Neuronal stem cell (in vitro differentiated cells): ENCODE measurements at regions not wholly inside any gene's neighbourhood (a gene's known extent, or its start where the extent isn't known, plus 50 kb on each side); places are given as distances from the start of the nearest gene placed in this dataset.

ENCODE experiments used
- DNase-seq: peaks from one replicate; pipeline ENCODE4 v3.0.0-alpha.2; 2013; ENCODE audit warnings: low spot score
- H2AFZ ChIP-seq: one replicate; pipeline ENCODE4 v1.6.1; 2013; ENCODE audit warnings: mild to moderate bottlenecking, low read length, inconsistent platforms
- H2AK5ac ChIP-seq: 2 replicates; pipeline ENCODE4 v1.6.1; 2013; ENCODE audit warnings: low read depth, mild to moderate bottlenecking, inconsistent platforms, low read length, moderate library complexity, mixed read lengths
- H2BK120ac ChIP-seq: 2 replicates; pipeline ENCODE4 v1.6.1; 2013; ENCODE audit warnings: low read depth, mild to moderate bottlenecking, inconsistent platforms, low read length, moderate library complexity, mixed read lengths
- H2BK12ac ChIP-seq: one replicate; pipeline ENCODE4 v1.6.1; 2013; ENCODE audit warnings: low read length, inconsistent platforms
- H2BK15ac ChIP-seq: 2 replicates; pipeline ENCODE4 v1.6.1; 2013; ENCODE audit warnings: mild to moderate bottlenecking, low read length, inconsistent platforms, mixed read lengths
- H2BK5ac ChIP-seq: one replicate; pipeline ENCODE4 v1.6.1; 2013; ENCODE audit warnings: inconsistent platforms, mild to moderate bottlenecking, low read length, moderate library complexity
- H3K14ac ChIP-seq: one replicate; pipeline ENCODE4 v1.6.1; 2013; ENCODE audit warnings: low read length, inconsistent platforms
- H3K18ac ChIP-seq: 2 replicates; pipeline ENCODE4 v1.6.1; 2013; ENCODE audit warnings: low read length, inconsistent platforms
- H3K23ac ChIP-seq: 2 replicates; pipeline ENCODE4 v1.6.1; 2013; ENCODE audit warnings: low read depth, mild to moderate bottlenecking, mixed read lengths, low read length, inconsistent platforms; ENCODE audit not compliant: poor library complexity
- H3K27ac ChIP-seq: replicated peaks from 3 replicates; pipeline ENCODE4 v1.5.1; 2013; ENCODE audit warnings: low read length, inconsistent platforms
- H3K27me3 ChIP-seq, 3 experiments: 2 replicates each; pipeline ENCODE4 v1.6.1; 2013; ENCODE audit warnings: low read length in 3 of 3, mild to moderate bottlenecking in 2 of 3, inconsistent platforms in 1 of 3, low read depth in 1 of 3, mixed read lengths in 1 of 3, moderate library complexity in 1 of 3; ENCODE audit not compliant: control insufficient read depth in 3 of 3, insufficient read depth in 3 of 3
- H3K36me3 ChIP-seq, 2 donors: replicated peaks in 1 of 2; 2 replicates each; pipeline ENCODE4 v1.6.1; 2013; ENCODE audit warnings: low read length in 2 of 2; ENCODE audit not compliant: control insufficient read depth in 2 of 2, insufficient read depth in 2 of 2
- H3K4ac ChIP-seq: 2 replicates; pipeline ENCODE4 v1.6.1; 2013; ENCODE audit warnings: inconsistent platforms, mild to moderate bottlenecking, low read length, moderate library complexity
- H3K4me1 ChIP-seq, 2 donors: 1 replicate in 1 of 2; 2 replicates in 1 of 2; pipeline ENCODE4 v1.6.1; 2013; ENCODE audit warnings: low read length in 2 of 2, low read depth in 1 of 2; ENCODE audit not compliant: control insufficient read depth in 2 of 2, insufficient read depth in 1 of 2
- H3K4me2 ChIP-seq: one replicate; pipeline ENCODE4 v1.6.1; 2013; ENCODE audit warnings: mild to moderate bottlenecking, low read length, inconsistent platforms; ENCODE audit not compliant: insufficient read depth, poor library complexity, severe bottlenecking
- H3K4me3 ChIP-seq, 2 donors: 2 replicates each; pipeline ENCODE4 v1.5.1; 2013; ENCODE audit warnings: low read length in 2 of 2, mild to moderate bottlenecking in 2 of 2, inconsistent platforms in 1 of 2, moderate library complexity in 1 of 2
- H3K79me1 ChIP-seq: one replicate; pipeline ENCODE4 v1.6.1; 2013; ENCODE audit warnings: low read depth, mild to moderate bottlenecking, inconsistent platforms, low read length, moderate library complexity
- H3K9ac ChIP-seq: one replicate; pipeline ENCODE4 v1.6.1; 2013; ENCODE audit warnings: mild to moderate bottlenecking, low read depth, low read length, inconsistent platforms; ENCODE audit not compliant: poor library complexity
- H3K9me3 ChIP-seq, 2 donors: replicated peaks in 1 of 2; 2 replicates each; pipeline versions ENCODE3 to v1.6.1; 2013; ENCODE audit warnings: low read length in 2 of 2, mild to moderate bottlenecking in 2 of 2, inconsistent platforms in 1 of 2, low read depth in 1 of 2, mixed read lengths in 1 of 2, moderate library complexity in 1 of 2; ENCODE audit not compliant: control insufficient read depth in 2 of 2, insufficient read depth in 1 of 2
- H4K8ac ChIP-seq: one replicate; pipeline ENCODE4 v1.6.1; 2013; ENCODE audit warnings: low read depth, mild to moderate bottlenecking, inconsistent platforms, low read length, moderate library complexity
- H4K91ac ChIP-seq: one replicate; pipeline ENCODE4 v1.6.1; 2013; ENCODE audit warnings: low read length, low read depth, mild to moderate bottlenecking, inconsistent platforms; ENCODE audit not compliant: poor library complexity
- WGBS, 2 donors: extraction: QIAGEN DNeasy Blood & Tissue Kit; methylation state at CpG; one replicate each; pipeline ENCODE4 v1.1.7; 2013; ENCODE audit warnings: missing lambda C conversion rate in 2 of 2, mixed read lengths in 1 of 2; ENCODE audit not compliant: insufficient read length in 2 of 2, insufficient replicate concordance in 1 of 2; ENCODE audit errors: extremely low coverage in 2 of 2; 5-methylcytosine and 5-hydroxymethylcytosine counted together

GRCh38 chr2:195507447-195508138, 149.4 kb upstream of the SLC39A10 start:
- no peak overlapping the region for H3K27ac ChIP-seq
- no peak overlapping the region for H3K23ac ChIP-seq
- no peak for DNase-seq
- H2AK5ac ChIP-seq = no peak overlapping the region
- H3K27me3 ChIP-seq = no peaks in the 10 kb centered on the region
- no peak overlapping the region for H3K4me2 ChIP-seq
- no peak overlapping the region for H4K91ac ChIP-seq
- peaks cover 0 to 2% of the 10 kb centered on the region in 2 donors for H3K9me3 ChIP-seq
- H3K18ac ChIP-seq = no peak overlapping the region
- no peak overlapping the region for H3K4ac ChIP-seq
- H2BK12ac ChIP-seq = no peak overlapping the region
- H2BK120ac ChIP-seq = no peak overlapping the region
- H3K79me1 ChIP-seq = no peaks in the 10 kb centered on the region
- H3K4me3 ChIP-seq = no peak overlapping the region
- no peak overlapping the region for H4K8ac ChIP-seq
- no peaks in the 10 kb centered on the region for H3K36me3 ChIP-seq
- no peak overlapping the region for H2BK5ac ChIP-seq
- H2BK15ac ChIP-seq = no peak overlapping the region
- no peaks in the 10 kb centered on the region for H3K4me1 ChIP-seq
- H3K9ac ChIP-seq = no peak overlapping the region
- no CpG with 5 or more reads among the region's 3 CpGs for WGBS, 2 donors
- no peak overlapping the region for H2AFZ ChIP-seq
- no peak overlapping the region for H3K14ac ChIP-seq

DNA sequence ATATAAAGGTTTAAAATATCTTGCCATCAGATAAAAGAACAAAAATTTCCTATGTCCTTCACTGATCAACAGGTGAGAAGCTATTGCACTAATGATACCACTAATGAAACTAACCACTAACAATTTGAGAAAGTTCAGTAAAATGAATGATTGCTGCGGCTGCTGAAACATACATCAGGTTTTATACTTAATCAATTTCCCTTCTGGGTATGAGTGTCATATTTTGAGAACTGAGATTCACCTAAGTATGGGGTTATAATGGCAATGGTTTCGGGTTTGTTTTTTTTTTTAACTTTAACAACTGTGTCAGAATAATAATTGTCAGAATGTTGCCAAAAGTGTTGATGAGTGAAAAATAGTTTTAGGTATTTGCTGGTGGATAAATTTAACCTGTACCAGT, 151.3 kb upstream of the SLC39A10 start:
- H3K4ac ChIP-seq = no peak overlapping the region
- no CpG with 5 or more reads among the region's 2 CpGs for WGBS, 2 donors
- H3K79me1 ChIP-seq = no peaks in the 10 kb centered on the region
- no peaks in the 10 kb centered on the region for H3K36me3 ChIP-seq
- no peak overlapping the region for H2AFZ ChIP-seq
- no peak overlapping the region for H2BK5ac ChIP-seq
- no peak overlapping the region for H4K91ac ChIP-seq
- H3K4me1 ChIP-seq = no peaks in the 10 kb centered on the region
- no peak overlapping the region for H2AK5ac ChIP-seq
- H3K27ac ChIP-seq = no peak overlapping the region
- H3K27me3 ChIP-seq = no peaks in the 10 kb centered on the region
- no peak overlapping the region for H3K18ac ChIP-seq
- no peak overlapping the region for H2BK15ac ChIP-seq
- H2BK12ac ChIP-seq = no peak overlapping the region
- peaks cover 0 to 2% of the 10 kb centered on the region in 2 donors for H3K9me3 ChIP-seq
- H2BK120ac ChIP-seq = no peak overlapping the region
- no peak overlapping the region for H3K14ac ChIP-seq
- H3K23ac ChIP-seq = no peak overlapping the region
- no peak for DNase-seq
- H3K4me3 ChIP-seq = no peak overlapping the region
- no peak overlapping the region for H4K8ac ChIP-seq
- no peak overlapping the region for H3K9ac ChIP-seq
- no peak overlapping the region for H3K4me2 ChIP-seq

DNA sequence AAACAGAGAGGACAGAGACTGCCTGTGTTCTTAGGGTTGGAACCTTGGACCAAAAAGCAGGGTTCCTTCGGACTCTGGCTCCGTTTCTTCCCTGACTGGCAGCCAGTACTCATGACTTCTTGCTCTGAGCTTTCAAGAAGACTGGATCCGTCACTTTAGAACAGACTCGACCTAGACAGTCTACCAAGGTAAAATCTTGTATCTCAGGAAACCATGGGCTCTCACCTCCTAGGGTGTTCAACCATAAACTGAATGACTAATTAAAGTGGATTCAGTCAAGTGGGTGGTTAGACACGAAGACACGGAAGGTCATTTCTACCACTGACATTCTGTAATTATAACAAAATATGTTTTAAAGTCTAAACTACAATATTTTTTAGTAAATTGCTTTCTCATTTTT, 153.8 kb upstream of the SLC39A10 start:
- H3K4me1 ChIP-seq = no peaks in the 10 kb centered on the region
- H3K36me3 ChIP-seq = no peaks in the 10 kb centered on the region
- H4K8ac ChIP-seq = no peak overlapping the region
- no peak overlapping the region for H2BK120ac ChIP-seq
- no peak overlapping the region for H2BK15ac ChIP-seq
- H2BK12ac ChIP-seq = no peak overlapping the region
- H4K91ac ChIP-seq = no peak overlapping the region
- no peak overlapping the region for H3K4ac ChIP-seq
- no peak overlapping the region for H3K9ac ChIP-seq
- no CpG with 5 or more reads among the region's 6 CpGs for WGBS, 2 donors
- no peak for DNase-seq
- no peaks in the 10 kb centered on the region for H3K27me3 ChIP-seq
- H3K9me3 ChIP-seq = no peaks in the 10 kb centered on the region
- no peak overlapping the region for H2BK5ac ChIP-seq
- no peak overlapping the region for H2AFZ ChIP-seq
- H3K14ac ChIP-seq = no peak overlapping the region
- H3K23ac ChIP-seq = no peak overlapping the region
- no peak overlapping the region for H2AK5ac ChIP-seq
- H3K18ac ChIP-seq = no peak overlapping the region
- H3K4me2 ChIP-seq = no peak overlapping the region
- no peak overlapping the region for H3K4me3 ChIP-seq
- no peaks in the 10 kb centered on the region for H3K79me1 ChIP-seq
- H3K27ac ChIP-seq = no peak overlapping the region

- H3K27ac ChIP-seq = no peak overlapping the region
- no peak overlapping the region for H2AK5ac ChIP-seq
- no peak overlapping the region for H3K4ac ChIP-seq
- no peak overlapping the region for H3K14ac ChIP-seq
- no peak overlapping the region for H2BK120ac ChIP-seq
- no peaks in the 10 kb centered on the region for H3K9me3 ChIP-seq
- H3K18ac ChIP-seq = no peak overlapping the region
- DNase-seq = no peak
- no peak overlapping the region for H2AFZ ChIP-seq
- no peak overlapping the region for H2BK5ac ChIP-seq
- no peaks in the 10 kb centered on the region for H3K79me1 ChIP-seq
- no peak overlapping the region for H2BK15ac ChIP-seq
- H3K23ac ChIP-seq = no peak overlapping the region
- no peak overlapping the region for H3K4me2 ChIP-seq
- H3K4me3 ChIP-seq = no peak overlapping the region
- H4K91ac ChIP-seq = no peak overlapping the region
- no peaks in the 10 kb centered on the region for H3K36me3 ChIP-seq
- no peak overlapping the region for H2BK12ac ChIP-seq
- no peaks in the 10 kb centered on the region for H3K27me3 ChIP-seq
- H4K8ac ChIP-seq = no peak overlapping the region
- no CpG with 5 or more reads among the region's 7 CpGs for WGBS, 2 donors
- H3K9ac ChIP-seq = no peak overlapping the region
- no peaks in the 10 kb centered on the region for H3K4me1 ChIP-seq
Measured at GRCh38 chr2:195501746-195502145, 155.3 kb upstream of the SLC39A10 start.
